HepG2 (cell line): ENCODE measurements at regions not wholly inside any gene's neighbourhood (a gene's known extent, or its start where the extent isn't known, plus 50 kb on each side); places are given as distances from the start of the nearest gene placed in this dataset.

Experiments used
- ATAC-seq: fragments of 200-7000 bp; cut with Tn5 transposase; 3 replicates; pipeline ENCODE4 v1.9.1; 2020; ENCODE audit warnings: mild to moderate bottlenecking, moderate library complexity
- BruUV-seq: library from RNA; stranded (reverse); fragments of 400-500 nt; replicated peaks from 2 replicates; lab custom pipeline; 2021; lab: Mats Ljungman, UMichigan
- CTCF ChIA-PET: fragments of 300-600 bp; formaldehyde crosslinking; extraction: SDS; loops from one replicate; lab custom pipeline; 2021; ENCODE audit warnings: low total read pairs, inconsistent platforms, low intra/inter-chr PET ratio; lab: Yijun Ruan, JAX
- POLR2A ChIA-PET: fragments of 350-600 bp; sonication (Branson Sonifier 250); formaldehyde crosslinking; loops from one replicate; lab custom pipeline; 2020; ENCODE audit warnings: antibody characterized with exemption, inconsistent platforms; lab: Yijun Ruan, JAX
- DNase-seq: peaks from one replicate; pipeline ENCODE4 v3.0.0-alpha.2; 2015; ENCODE audit warnings: low spot score
- FAIRE-seq: peaks from 3 replicates; lab custom pipeline; 2011; peaks lifted over from hg19 to GRCh38; lab: Jason Lieb, UNC
- H2AFZ ChIP-seq: one replicate; pipeline ENCODE4 v1.6.1; 2011; ENCODE audit warnings: low read length, inconsistent platforms
- H3K27ac ChIP-seq: fragments of 300-600 bp; 3 replicates; pipeline ENCODE4 v1.8.0; 2011; ENCODE audit warnings: mixed run types, mild to moderate bottlenecking, mixed read lengths, low read length, inconsistent platforms; ENCODE audit not compliant: insufficient read depth; ENCODE audit errors: extremely low read length
- H3K27me3 ChIP-seq, 2 experiments: fragments of 200-600 bp in 1 of 2; 2 replicates in 1 of 2; 3 replicates in 1 of 2; pipeline versions ENCODE4 v1.6.0 to v1.8.0; 2011; ENCODE audit warnings: low read length in 2 of 2, mild to moderate bottlenecking in 2 of 2, moderate library complexity in 2 of 2, inconsistent platforms in 1 of 2; ENCODE audit not compliant: insufficient read depth in 2 of 2, control insufficient read depth in 1 of 2
- H3K36me3 ChIP-seq, 2 experiments: fragments of 200-600 bp in 1 of 2; replicated peaks in 1 of 2; 2 replicates in 1 of 2; 3 replicates in 1 of 2; pipeline versions ENCODE4 v1.5.1 to v1.8.0; 2011; ENCODE audit warnings: low read length in 2 of 2, inconsistent platforms in 1 of 2; ENCODE audit not compliant: insufficient read depth in 2 of 2, control insufficient read depth in 1 of 2
- H3K4me1 ChIP-seq: 2 replicates; pipeline ENCODE4 v1.5.1; 2012; ENCODE audit warnings: low read length, inconsistent platforms; ENCODE audit not compliant: insufficient read depth
- H3K4me2 ChIP-seq: 2 replicates; pipeline ENCODE4 v1.6.0; 2011; ENCODE audit warnings: low read depth, low read length, inconsistent platforms
- H3K4me3 ChIP-seq, 3 experiments: fragments of 200-600 bp in 1 of 3; sonication (generic), shearing (Covaris generic) in 1 of 3; replicated peaks in 1 of 3; 2 replicates each; pipeline ENCODE4 v1.5.1; 2011 to 2016; ENCODE audit warnings: low read length in 3 of 3, inconsistent platforms in 2 of 3, low read depth in 2 of 3, mild to moderate bottlenecking in 2 of 3, control low read depth in 1 of 3, mixed read lengths in 1 of 3; ENCODE audit not compliant: insufficient read depth in 1 of 3
- H3K79me2 ChIP-seq: one replicate; pipeline ENCODE4 v1.6.1; 2011; ENCODE audit warnings: low read length, inconsistent platforms; ENCODE audit not compliant: insufficient read depth
- H3K9ac ChIP-seq: 2 replicates; pipeline ENCODE4 v1.6.0; 2011; ENCODE audit warnings: mild to moderate bottlenecking, low read depth, low read length, inconsistent platforms; ENCODE audit not compliant: insufficient read depth
- H3K9me3 ChIP-seq: 2 replicates; pipeline ENCODE4 v1.5.1; 2012; ENCODE audit warnings: mild to moderate bottlenecking, low read length
- H4K20me1 ChIP-seq: 2 replicates; pipeline ENCODE4 v1.6.0; 2011; ENCODE audit warnings: inconsistent platforms, mild to moderate bottlenecking, low read length, moderate library complexity; ENCODE audit not compliant: insufficient read depth
- ETS1 ChIP-seq: sonication (generic); formaldehyde crosslinking; IDR thresholded peaks from 2 replicates; pipeline ENCODE4 v1.4.0; 2020; ENCODE audit warnings: missing genetic modification reagents
- GABPA ChIP-seq, 2 experiments: IDR thresholded peaks; 2 replicates each; pipeline ENCODE4 v1.6.1; 2011 to 2016; ENCODE audit warnings: low read depth in 2 of 2, low read length in 1 of 2, missing biosample characterization in 1 of 2, missing genetic modification characterization in 1 of 2
- HOMEZ ChIP-seq: IDR thresholded peaks from 2 replicates; pipeline ENCODE4 v1.6.1; 2016; ENCODE audit warnings: low read depth
- KDM5B ChIP-seq: sonication (generic); formaldehyde crosslinking; IDR thresholded peaks from 2 replicates; pipeline ENCODE4 v1.4.0; 2020; ENCODE audit warnings: missing genetic modification reagents, mild to moderate bottlenecking, borderline replicate concordance
- NFIC ChIP-seq: IDR thresholded peaks from 2 replicates; pipeline ENCODE4 v1.6.1; 2012; ENCODE audit warnings: mild to moderate bottlenecking, low read length, inconsistent platforms
- SALL1 ChIP-seq: sonication (generic); formaldehyde crosslinking; IDR thresholded peaks from 2 replicates; pipeline ENCODE4 v1.8.0; 2022; ENCODE audit warnings: mild to moderate bottlenecking, missing genetic modification reagents
- SKIL ChIP-seq: sonication (generic); formaldehyde crosslinking; IDR thresholded peaks from 2 replicates; pipeline ENCODE4 v1.8.0; 2022; ENCODE audit warnings: missing genetic modification reagents, mild to moderate bottlenecking, moderate library complexity, borderline replicate concordance
- ZFP62 ChIP-seq: sonication (generic); formaldehyde crosslinking; IDR thresholded peaks from 2 replicates; pipeline ENCODE4 v1.4.0; 2020; ENCODE audit warnings: missing genetic modification reagents
- ZNF12 ChIP-seq: sonication (generic); formaldehyde crosslinking; IDR thresholded peaks from 2 replicates; pipeline ENCODE4 v1.5.0; 2020; ENCODE audit warnings: missing genetic modification reagents
- ZNF124 ChIP-seq: sonication (generic); formaldehyde crosslinking; IDR thresholded peaks from 2 replicates; pipeline ENCODE4 v1.4.0; 2020; ENCODE audit warnings: missing genetic modification reagents
- ZXDC ChIP-seq: sonication (generic); formaldehyde crosslinking; IDR thresholded peaks from 2 replicates; pipeline ENCODE4 v1.5.0; 2020; ENCODE audit warnings: mild to moderate bottlenecking, missing genetic modification reagents
- WGBS: methylation state at CpG from one replicate; pipeline ENCODE4 v1.1.6; 2017; ENCODE audit warnings: low lambda C conversion rate; 5-methylcytosine and 5-hydroxymethylcytosine counted together
- in situ Hi-C: cut with HindIII; loops from 2 replicates; pipeline ENCODE4 v1.10.0; 2017; ENCODE audit warnings: low pct_unique_long_range_greater_than_20kb; ENCODE audit not compliant: extremely low pct_ligation_motif_present
- intact Hi-C: fragments of 100-400 bp; cut with micrococcal nuclease; formaldehyde crosslinking; loops from one replicate; pipeline ENCODE4 v1.10.0; 2022; ENCODE audit not compliant: unreplicated experiment

GRCh38 chr18:24982831-24983230 lies 369.1 kb downstream of the ZNF521 start:
- H3K27ac ChIP-seq, result no peak overlapping the region
- TF ChIP-seq NFIC (no peak), ZFP62 (no peak), ETS1 (CRISPR knock-in tag) (no peak), KDM5B (no peak), SALL1 (CRISPR knock-in tag) (no peak)
- H3K4me3 ChIP-seq, result no peak overlapping the region
- DNase-seq (no peak), ATAC-seq (no peak), FAIRE-seq (no peak)
- no peaks in the 10 kb centered on the region for H3K4me1 ChIP-seq
- no peaks in the 10 kb centered on the region; a peak in 3 of 5 replicates for H3K27me3 ChIP-seq
- ChIA-PET CTCF (no interaction called here), POLR2A (no interaction called here)
- no peak overlapping the region for H3K4me2 ChIP-seq
- no peaks in the 10 kb centered on the region for H3K36me3 ChIP-seq
- intact Hi-C loops, result no loop called here
- H3K9ac ChIP-seq, result no peak overlapping the region
- no TSS peak for BruUV-seq
- no peaks in the 10 kb centered on the region for H3K79me2 ChIP-seq
- no peaks in the 10 kb centered on the region for H3K9me3 ChIP-seq
- no peak overlapping the region for H2AFZ ChIP-seq
- in situ Hi-C loops, result loop anchor here (25.0 kb wide), 1 partner anchor 96 kb away; no protein-coding TSS in a partner anchor
- H4K20me1 ChIP-seq, result no peaks in the 10 kb centered on the region
- 0% methylated on average over 2 of the region's 2 CpGs for WGBS

GRCh38 chr18:24983566-24984139 lies 368.3 kb downstream of the ZNF521 start:
- Histone ChIP-seq H3K9ac (no peak overlapping the region), H4K20me1 (no peaks in the 10 kb centered on the region), H3K4me1 (no peaks in the 10 kb centered on the region), H3K4me3 (no peak overlapping the region), H3K27me3 (no peaks in the 10 kb centered on the region; a peak in 3 of 5 replicates), H3K79me2 (no peaks in the 10 kb centered on the region), H3K4me2 (no peak overlapping the region), H3K9me3 (no peaks in the 10 kb centered on the region), H2AFZ (no peak overlapping the region), H3K27ac (no peak overlapping the region), H3K36me3 (no peaks in the 10 kb centered on the region)
- DNase-seq (no peak), FAIRE-seq (no peak), ATAC-seq (no peak)
- in situ Hi-C loops, result loop anchor here (25.0 kb wide), 1 partner anchor 96 kb away; no protein-coding TSS in a partner anchor
- CTCF ChIA-PET, result no interaction called here
- intact Hi-C loops, result no loop called here
- POLR2A ChIA-PET, result no interaction called here
- BruUV-seq, result no TSS peak
- 15% methylated on average over 8 of the region's 8 CpGs for WGBS
- no peak for TF ChIP-seq ZNF12 (CRISPR knock-in tag)
- no peak for TF ChIP-seq GABPA (IDR thresholded peaks at IDR 0.05; ENCODE audit: low read depth, low read length)
- no peak for TF ChIP-seq GABPA (CRISPR knock-in tag; IDR thresholded peaks at IDR 0.05; ENCODE audit: low read depth)
- TF ChIP-seq ZNF124 (CRISPR knock-in tag), result no peak
- no peak for TF ChIP-seq ZXDC
- TF ChIP-seq HOMEZ (CRISPR knock-in tag), result no peak
- no peak for TF ChIP-seq SKIL
